22Rv1 (cell line): ENCODE measurements at regions not wholly inside any gene's neighbourhood (a gene's known extent, or its start where the extent isn't known, plus 50 kb on each side); places are given as distances from the start of the nearest gene placed in this dataset.

Experiments used
- ZFX ChIP-seq: fragments of 450-650 bp; IDR thresholded peaks from 2 replicates; pipeline ENCODE4 v1.6.1; 2017; ENCODE audit warnings: antibody characterized with exemption, borderline replicate concordance
- TF ChIP-seq, protein P1 (sequence below): fragments of 450-650 bp; IDR thresholded peaks from 2 replicates; pipeline ENCODE4 v1.5.1; 2017; ENCODE audit warnings: mild to moderate bottlenecking

DNA sequence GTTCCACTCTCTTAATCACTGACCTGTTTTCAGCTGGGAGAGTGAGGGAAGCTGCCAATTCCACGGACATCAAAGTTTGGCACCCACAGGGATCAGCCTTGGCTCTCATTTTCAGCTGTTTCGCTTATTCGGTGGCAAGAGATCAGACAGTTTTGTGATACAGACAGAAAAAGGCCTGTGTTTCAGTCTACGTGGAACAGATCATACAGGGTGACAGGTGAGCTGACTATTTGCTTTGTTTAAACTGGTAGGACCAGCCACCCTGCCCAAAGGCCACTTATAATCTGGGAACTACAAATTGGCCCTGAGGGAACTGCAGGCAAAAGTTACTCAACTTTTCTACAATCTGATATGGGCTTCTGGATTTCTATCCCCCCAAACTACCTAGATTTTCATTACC, 128.6 kb downstream of the ZNF467 start:
- TF ChIP-seq, protein P1, sequence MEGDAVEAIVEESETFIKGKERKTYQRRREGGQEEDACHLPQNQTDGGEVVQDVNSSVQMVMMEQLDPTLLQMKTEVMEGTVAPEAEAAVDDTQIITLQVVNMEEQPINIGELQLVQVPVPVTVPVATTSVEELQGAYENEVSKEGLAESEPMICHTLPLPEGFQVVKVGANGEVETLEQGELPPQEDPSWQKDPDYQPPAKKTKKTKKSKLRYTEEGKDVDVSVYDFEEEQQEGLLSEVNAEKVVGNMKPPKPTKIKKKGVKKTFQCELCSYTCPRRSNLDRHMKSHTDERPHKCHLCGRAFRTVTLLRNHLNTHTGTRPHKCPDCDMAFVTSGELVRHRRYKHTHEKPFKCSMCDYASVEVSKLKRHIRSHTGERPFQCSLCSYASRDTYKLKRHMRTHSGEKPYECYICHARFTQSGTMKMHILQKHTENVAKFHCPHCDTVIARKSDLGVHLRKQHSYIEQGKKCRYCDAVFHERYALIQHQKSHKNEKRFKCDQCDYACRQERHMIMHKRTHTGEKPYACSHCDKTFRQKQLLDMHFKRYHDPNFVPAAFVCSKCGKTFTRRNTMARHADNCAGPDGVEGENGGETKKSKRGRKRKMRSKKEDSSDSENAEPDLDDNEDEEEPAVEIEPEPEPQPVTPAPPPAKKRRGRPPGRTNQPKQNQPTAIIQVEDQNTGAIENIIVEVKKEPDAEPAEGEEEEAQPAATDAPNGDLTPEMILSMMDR: no peak
- no peak for TF ChIP-seq ZFX
